Mesothelial cell of epicardium (in vitro differentiated cells): ENCODE measurements at regions not wholly inside any gene's neighbourhood (a gene's known extent, or its start where the extent isn't known, plus 50 kb on each side); places are given as distances from the start of the nearest gene placed in this dataset.

Experiments
- DNase-seq, 2 experiments: peaks; one replicate each; pipeline ENCODE4 v3.0.0; 2021; ENCODE audit warnings: low spot score in 2 of 2; ENCODE audit not compliant: unreplicated experiment in 2 of 2
- H3K27ac Mint-ChIP-seq: 2 replicates; pipeline ENCODE4 v1.8.0; 2021; ENCODE audit warnings: mixed read lengths
- H3K27me3 Mint-ChIP-seq: 2 replicates; pipeline ENCODE4 v1.8.0; 2021; ENCODE audit warnings: low read depth, mixed read lengths
- H3K36me3 Mint-ChIP-seq: 2 replicates; pipeline ENCODE4 v1.8.0; 2021; ENCODE audit warnings: mixed read lengths
- H3K4me1 Mint-ChIP-seq: 2 replicates; pipeline ENCODE4 v1.8.0; 2021; ENCODE audit warnings: mixed read lengths
- H3K4me3 Mint-ChIP-seq: 2 replicates; pipeline ENCODE4 v1.8.0; 2021; ENCODE audit warnings: mild to moderate bottlenecking, moderate library complexity, mixed read lengths
- H3K9me3 Mint-ChIP-seq: 2 replicates; pipeline ENCODE4 v1.8.0; 2021; ENCODE audit warnings: mixed read lengths
- TF ChIP-seq, protein P1 (sequence below): fragments of 200-600 bp; sonication (generic); IDR thresholded peaks from one replicate; pipeline ENCODE4 v1.5.0; 2021; ENCODE audit warnings: antibody characterized with exemption; ENCODE audit not compliant: unreplicated experiment

- H3K4me3 Mint-ChIP-seq, result no peak overlapping the region
- no peak for DNase-seq
- peaks cover 73% of the 10 kb centered on the region for H3K27me3 Mint-ChIP-seq
- no peaks in the 10 kb centered on the region for H3K4me1 Mint-ChIP-seq
- peaks cover 8% of the 10 kb centered on the region for H3K9me3 Mint-ChIP-seq
- TF ChIP-seq, protein P1, sequence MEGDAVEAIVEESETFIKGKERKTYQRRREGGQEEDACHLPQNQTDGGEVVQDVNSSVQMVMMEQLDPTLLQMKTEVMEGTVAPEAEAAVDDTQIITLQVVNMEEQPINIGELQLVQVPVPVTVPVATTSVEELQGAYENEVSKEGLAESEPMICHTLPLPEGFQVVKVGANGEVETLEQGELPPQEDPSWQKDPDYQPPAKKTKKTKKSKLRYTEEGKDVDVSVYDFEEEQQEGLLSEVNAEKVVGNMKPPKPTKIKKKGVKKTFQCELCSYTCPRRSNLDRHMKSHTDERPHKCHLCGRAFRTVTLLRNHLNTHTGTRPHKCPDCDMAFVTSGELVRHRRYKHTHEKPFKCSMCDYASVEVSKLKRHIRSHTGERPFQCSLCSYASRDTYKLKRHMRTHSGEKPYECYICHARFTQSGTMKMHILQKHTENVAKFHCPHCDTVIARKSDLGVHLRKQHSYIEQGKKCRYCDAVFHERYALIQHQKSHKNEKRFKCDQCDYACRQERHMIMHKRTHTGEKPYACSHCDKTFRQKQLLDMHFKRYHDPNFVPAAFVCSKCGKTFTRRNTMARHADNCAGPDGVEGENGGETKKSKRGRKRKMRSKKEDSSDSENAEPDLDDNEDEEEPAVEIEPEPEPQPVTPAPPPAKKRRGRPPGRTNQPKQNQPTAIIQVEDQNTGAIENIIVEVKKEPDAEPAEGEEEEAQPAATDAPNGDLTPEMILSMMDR, result no peak
- H3K27ac Mint-ChIP-seq, result no peak overlapping the region
- no peaks in the 10 kb centered on the region for H3K36me3 Mint-ChIP-seq
These were observed 109.5 kb downstream of the TENT4A start for GRCh38 chr5:6822556-6823343.

GRCh38 chr5:6823996-6824395 lies 110.8 kb downstream of the TENT4A start:
- peaks cover 8% of the 10 kb centered on the region for H3K9me3 Mint-ChIP-seq
- no peak overlapping the region for H3K4me3 Mint-ChIP-seq
- peaks cover 72% of the 10 kb centered on the region for H3K27me3 Mint-ChIP-seq
- no peaks in the 10 kb centered on the region for H3K4me1 Mint-ChIP-seq
- TF ChIP-seq, protein P1, result no peak
- no peak overlapping the region for H3K27ac Mint-ChIP-seq
- H3K36me3 Mint-ChIP-seq, result no peaks in the 10 kb centered on the region
- DNase-seq, result no peak

- no peaks in the 10 kb centered on the region for H3K36me3 Mint-ChIP-seq
These were observed 112.5 kb downstream of the TENT4A start for GRCh38 chr5:6825678-6826244.

GRCh38 chr5:6826756-6827155 lies 113.5 kb downstream of the TENT4A start:
- Mint-ChIP-seq H3K27me3 (peaks cover 60% of the 10 kb centered on the region), H3K4me1 (no peaks in the 10 kb centered on the region), H3K27ac (no peak overlapping the region), H3K9me3 (peaks cover 8% of the 10 kb centered on the region), H3K36me3 (no peaks in the 10 kb centered on the region), H3K4me3 (no peak overlapping the region)
- DNase-seq, result no peak
- TF ChIP-seq, protein P1, result no peak

More at GRCh38 chr5:6825678-6826244, 112.5 kb downstream of the TENT4A start:
- DNase-seq, result no peak
- H3K9me3 Mint-ChIP-seq, result peaks cover 9% of the 10 kb centered on the region
- peaks cover 62% of the 10 kb centered on the region for H3K27me3 Mint-ChIP-seq
- no peak overlapping the region for H3K27ac Mint-ChIP-seq
- no peaks in the 10 kb centered on the region for H3K4me1 Mint-ChIP-seq
- no peak overlapping the region for H3K4me3 Mint-ChIP-seq
- TF ChIP-seq, protein P1, result no peak

- Mint-ChIP-seq H3K4me1 (no peaks in the 10 kb centered on the region), H3K27me3 (peaks cover 56% of the 10 kb centered on the region), H3K27ac (no peak overlapping the region), H3K36me3 (no peaks in the 10 kb centered on the region), H3K4me3 (no peak overlapping the region), H3K9me3 (peaks cover 7% of the 10 kb centered on the region)
- DNase-seq, result no peak
- TF ChIP-seq, protein P1, result no peak
These were observed 114.4 kb downstream of the TENT4A start for GRCh38 chr5:6827526-6828219.
